SHP77 treated with DMSO at 0.1 percent for 48 hours (cell line): ENCODE measurements at regions not wholly inside any gene's neighbourhood (a gene's known extent, or its start where the extent isn't known, plus 50 kb on each side); places are given as distances from the start of the nearest gene placed in this dataset.
A peak's percentile ranks its signal among the peaks of the same experiment; 100 is the strongest.

Experiments used
- DNase-seq: peaks from one replicate; lab custom pipeline; 2025; lab: John Stamatoyannopoulos, UW

- DNase-seq: no peak
These were observed 54.0 kb downstream of the C11orf91 start for GRCh38 chr11:33646629-33647028.

- DNase-seq: no peak
These were observed 54.5 kb downstream of the C11orf91 start for GRCh38 chr11:33646168-33646567.

GRCh38 chr11:33645686-33646085, 54.9 kb downstream of the C11orf91 start:
- no peak for DNase-seq

GRCh38 chr11:33643167-33643824, 57.3 kb downstream of the C11orf91 start:
- DNase-seq: no peak

- no peak for DNase-seq
These were observed 58.0 kb downstream of the C11orf91 start for GRCh38 chr11:33642461-33643166.

- DNase-seq: no peak
These were observed 59.8 kb downstream of the C11orf91 start for GRCh38 chr11:33640730-33641371.

GRCh38 chr11:33638608-33639007, 62.0 kb downstream of the C11orf91 start:
- no peak for DNase-seq

- DNase-seq: no peak
These were observed 64.5 kb downstream of the C11orf91 start for GRCh38 chr11:33636104-33636503.

GRCh38 chr11:33635161-33635560, 65.5 kb downstream of the C11orf91 start:
- DNase-seq: no peak

GRCh38 chr11:33634291-33634834, 66.3 kb downstream of the C11orf91 start:
- DNase-seq: no peak

GRCh38 chr11:33633251-33634003, 67.2 kb downstream of the C11orf91 start:
- peak; percentile 18 for DNase-seq

GRCh38 chr11:33631749-33632091, 68.9 kb downstream of the C11orf91 start:
- DNase-seq: no peak

- DNase-seq: no peak
These were observed 69.5 kb downstream of the C11orf91 start for GRCh38 chr11:33630936-33631748.

GRCh38 chr11:33624083-33624482, 76.5 kb downstream of the C11orf91 start:
- no peak for DNase-seq

GRCh38 chr11:33622806-33623205, 77.8 kb downstream of the C11orf91 start:
- no peak for DNase-seq

GRCh38 chr11:33622186-33622585, 78.4 kb downstream of the C11orf91 start:
- no peak for DNase-seq

- no peak for DNase-seq
These were observed 80.0 kb downstream of the C11orf91 start for GRCh38 chr11:33620423-33621171.

- no peak for DNase-seq
These were observed 81.7 kb downstream of the C11orf91 start for GRCh38 chr11:33618956-33619355.

GRCh38 chr11:33618351-33618710, 82.3 kb downstream of the C11orf91 start:
- no peak for DNase-seq

GRCh38 chr11:33617672-33618350, 82.8 kb downstream of the C11orf91 start:
- DNase-seq: no peak
